ENCODE measurements at regions not wholly inside any gene's neighbourhood (a gene's known extent, or its start where the extent isn't known, plus 50 kb on each side); places are given as distances from the start of the nearest gene placed in this dataset.

GRCh38 chrX:19285857-19286256 lies 57.9 kb upstream of the PDHA1 start:
- Mint-ChIP-seq H3K9me3 (no peaks in the 10 kb centered on the region), H3K4me1 (ENCODE audit: unreplicated experiment) (no peaks in the 10 kb centered on the region), H3K27me3 (peaks cover 5% of the 10 kb centered on the region), H3K4me3 (no peak overlapping the region), H3K36me3 (no peaks in the 10 kb centered on the region), H3K27ac (no peak overlapping the region)
- DNase-seq (ENCODE audit: extremely low spot score, unreplicated experiment): no peak
- TF ChIP-seq CTCF (conservative IDR thresholded peaks at IDR 0.05): no peak

GRCh38 chrX:19291086-19291485 lies 52.6 kb upstream of the PDHA1 start:
- Mint-ChIP-seq H3K27me3 (peaks cover 7% of the 10 kb centered on the region), H3K27ac (no peak overlapping the region), H3K9me3 (no peaks in the 10 kb centered on the region), H3K36me3 (no peaks in the 10 kb centered on the region), H3K4me3 (no peak overlapping the region), H3K4me1 (ENCODE audit: unreplicated experiment) (no peaks in the 10 kb centered on the region)
- DNase-seq (ENCODE audit: extremely low spot score, unreplicated experiment): no peak
- no peak for TF ChIP-seq CTCF (conservative IDR thresholded peaks at IDR 0.05)

GRCh38 chrX:19293606-19294325 lies 50.0 kb upstream of the PDHA1 start:
- no peaks in the 10 kb centered on the region for H3K9me3 Mint-ChIP-seq
- no peaks in the 10 kb centered on the region for H3K4me1 Mint-ChIP-seq (ENCODE audit: unreplicated experiment)
- H3K27me3 Mint-ChIP-seq: peaks cover 7% of the 10 kb centered on the region

More at GRCh38 chrX:19293606-19294325, 50.0 kb upstream of the PDHA1 start:
- no peak overlapping the region for H3K4me3 Mint-ChIP-seq
- no peak for TF ChIP-seq CTCF (conservative IDR thresholded peaks at IDR 0.05)
- DNase-seq (ENCODE audit: extremely low spot score, unreplicated experiment): no peak
- no peaks in the 10 kb centered on the region for H3K36me3 Mint-ChIP-seq
- no peak overlapping the region for H3K27ac Mint-ChIP-seq

All from type B pancreatic cell (in vitro differentiated cells).